GM12874 (cell line): ENCODE measurements at regions not wholly inside any gene's neighbourhood (a gene's known extent, or its start where the extent isn't known, plus 50 kb on each side); places are given as distances from the start of the nearest gene placed in this dataset.

Experiments
- TF ChIP-seq, protein P1 (sequence below): IDR thresholded peaks from 2 replicates; pipeline ENCODE4 v1.5.1; 2011; ENCODE audit warnings: low read depth, mild to moderate bottlenecking, control low read depth, low read length, moderate library complexity; ENCODE audit not compliant: insufficient read depth

DNA sequence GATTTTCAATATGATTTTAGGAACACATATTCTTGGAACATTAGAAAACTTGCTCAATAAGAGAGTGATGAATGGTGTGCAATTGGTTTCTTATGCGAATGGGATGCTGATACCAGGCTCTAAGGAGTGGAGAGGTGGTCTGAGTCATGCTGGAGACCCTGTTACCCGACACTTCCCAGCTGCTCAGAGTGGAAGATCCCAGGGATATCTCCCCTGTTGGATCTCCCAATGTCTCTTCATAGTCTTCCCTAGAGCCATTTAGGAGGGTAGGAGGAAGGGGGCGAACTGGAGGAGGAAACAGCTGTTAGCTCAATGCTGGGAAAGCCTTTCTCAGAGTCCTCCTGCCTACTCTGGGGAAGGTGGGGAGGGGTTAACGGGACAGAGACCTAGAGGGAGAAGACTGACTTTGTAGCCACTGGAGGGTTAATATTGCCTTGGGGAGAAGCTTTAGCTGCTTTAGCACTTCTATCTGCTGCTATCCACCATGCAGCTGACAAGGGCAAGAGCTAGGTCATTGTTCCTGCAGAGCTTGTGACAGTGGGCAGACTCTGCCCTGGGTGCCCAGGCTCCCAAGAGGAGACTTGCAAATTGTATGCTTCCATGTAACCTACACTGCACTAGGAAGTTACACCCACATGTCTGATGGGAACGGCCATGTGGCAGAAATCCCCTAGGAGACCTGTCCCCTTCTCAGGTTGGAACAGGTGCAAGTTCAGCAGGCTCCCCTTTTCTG is 301.0 kb downstream of the GADD45G start:
- TF ChIP-seq, protein P1, sequence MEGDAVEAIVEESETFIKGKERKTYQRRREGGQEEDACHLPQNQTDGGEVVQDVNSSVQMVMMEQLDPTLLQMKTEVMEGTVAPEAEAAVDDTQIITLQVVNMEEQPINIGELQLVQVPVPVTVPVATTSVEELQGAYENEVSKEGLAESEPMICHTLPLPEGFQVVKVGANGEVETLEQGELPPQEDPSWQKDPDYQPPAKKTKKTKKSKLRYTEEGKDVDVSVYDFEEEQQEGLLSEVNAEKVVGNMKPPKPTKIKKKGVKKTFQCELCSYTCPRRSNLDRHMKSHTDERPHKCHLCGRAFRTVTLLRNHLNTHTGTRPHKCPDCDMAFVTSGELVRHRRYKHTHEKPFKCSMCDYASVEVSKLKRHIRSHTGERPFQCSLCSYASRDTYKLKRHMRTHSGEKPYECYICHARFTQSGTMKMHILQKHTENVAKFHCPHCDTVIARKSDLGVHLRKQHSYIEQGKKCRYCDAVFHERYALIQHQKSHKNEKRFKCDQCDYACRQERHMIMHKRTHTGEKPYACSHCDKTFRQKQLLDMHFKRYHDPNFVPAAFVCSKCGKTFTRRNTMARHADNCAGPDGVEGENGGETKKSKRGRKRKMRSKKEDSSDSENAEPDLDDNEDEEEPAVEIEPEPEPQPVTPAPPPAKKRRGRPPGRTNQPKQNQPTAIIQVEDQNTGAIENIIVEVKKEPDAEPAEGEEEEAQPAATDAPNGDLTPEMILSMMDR = no peak

DNA sequence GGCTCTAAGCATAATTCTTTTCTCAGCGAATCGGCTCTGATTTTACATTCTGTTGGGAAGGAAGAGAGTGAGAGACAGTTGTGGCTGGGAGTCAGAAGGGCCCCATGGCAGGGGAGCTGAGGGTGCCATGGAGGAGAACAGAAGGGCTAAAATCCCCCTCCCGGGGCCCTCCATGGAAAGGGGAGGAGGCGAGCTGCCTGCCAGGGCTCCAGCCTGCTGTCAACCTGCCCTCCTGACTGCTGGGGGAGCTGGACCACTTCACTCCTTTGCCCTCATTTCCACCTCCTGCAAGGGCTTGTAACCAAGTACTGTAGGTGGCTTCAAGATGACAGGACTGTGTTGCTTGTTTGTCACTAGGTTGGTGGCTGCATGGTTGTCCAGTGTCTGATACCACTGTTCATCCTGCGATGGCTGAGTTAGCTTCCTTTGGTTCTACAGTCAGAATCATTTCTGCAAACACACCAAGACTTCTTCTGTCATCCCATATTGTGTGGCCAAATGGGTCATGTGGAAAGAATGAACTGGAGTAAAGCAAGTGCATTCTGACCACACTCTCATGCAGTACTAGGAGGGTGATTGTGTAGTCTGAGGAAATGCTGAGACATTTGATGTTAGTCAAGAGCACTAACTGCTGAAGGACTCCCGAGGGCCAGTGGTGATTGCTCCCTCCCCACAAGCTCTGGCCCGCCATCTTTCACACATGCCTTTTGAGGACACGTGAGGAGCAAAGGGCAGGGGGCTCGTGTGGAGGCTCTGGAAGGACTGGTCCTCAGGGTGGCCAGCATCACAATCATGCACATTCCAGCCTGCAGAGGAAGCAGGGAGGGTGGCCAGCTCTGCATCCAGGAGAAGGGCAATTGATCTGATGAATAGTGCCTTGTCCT is 307.2 kb downstream of the GADD45G start:
- TF ChIP-seq, protein P1 = no peak

DNA sequence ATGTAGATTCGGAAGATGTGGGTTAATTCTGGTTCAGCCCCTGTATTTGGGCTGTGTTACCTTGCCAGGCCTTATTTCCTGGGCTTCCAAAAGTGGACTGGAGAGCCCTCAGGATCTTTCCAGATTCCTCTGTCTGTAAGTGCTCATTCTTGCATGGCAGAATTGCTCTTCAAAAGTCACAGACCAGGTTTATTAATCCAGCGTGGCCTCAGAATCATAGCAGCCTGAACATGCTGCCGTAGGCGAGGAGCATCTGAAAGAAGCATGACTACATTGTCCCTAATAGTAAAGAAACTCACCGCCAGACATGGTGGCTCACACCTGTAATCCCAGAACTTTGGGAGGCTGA is 307.8 kb downstream of the GADD45G start:
- TF ChIP-seq, protein P1 = no peak

DNA sequence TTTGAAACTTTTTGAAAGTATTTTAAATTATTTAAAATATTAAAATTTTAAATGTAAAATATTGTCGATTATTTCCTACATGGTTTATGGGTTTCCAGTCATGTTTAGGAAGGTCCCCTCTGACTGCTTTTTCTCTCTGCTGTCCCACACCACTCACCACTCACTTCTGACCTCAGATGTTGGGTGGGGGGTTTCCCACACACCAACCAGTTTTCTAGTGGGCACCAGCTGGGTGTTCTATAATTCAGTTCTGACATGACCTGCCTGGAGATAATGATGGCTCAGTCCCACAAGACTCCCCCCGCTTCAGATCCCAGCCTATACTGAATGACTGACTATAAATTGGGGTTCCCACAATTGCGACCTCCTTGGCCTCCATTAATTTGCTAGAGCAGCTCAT is 310.4 kb downstream of the GADD45G start:
- TF ChIP-seq, protein P1 = no peak

DNA sequence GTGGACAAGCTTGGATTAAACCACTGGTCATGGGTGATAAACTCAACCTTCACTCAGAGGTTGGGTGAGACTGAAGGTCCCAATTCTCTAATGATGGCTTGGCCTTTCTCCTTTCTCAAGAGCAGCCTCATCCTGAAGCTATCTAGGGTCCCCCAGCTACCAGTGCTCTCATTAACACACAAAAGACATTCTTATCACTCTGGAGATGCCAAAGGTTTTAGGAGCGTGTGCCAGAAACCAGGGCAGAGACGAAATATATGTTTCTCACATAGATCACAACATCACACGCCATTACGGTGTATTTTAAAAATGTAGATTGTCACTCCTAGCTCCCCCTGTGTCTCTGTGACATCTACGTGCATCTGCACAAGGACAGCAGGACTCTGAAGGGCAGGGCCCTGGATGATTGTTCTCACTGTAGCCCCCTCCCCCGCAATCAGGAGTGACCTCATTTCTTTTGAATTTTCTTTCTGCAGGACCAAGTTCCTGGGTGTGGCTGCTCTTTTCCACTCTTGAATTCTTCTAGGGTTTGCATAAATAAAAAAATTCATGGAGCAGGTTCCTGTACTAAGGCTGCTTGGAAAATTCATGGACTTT is 311.3 kb downstream of the GADD45G start:
- TF ChIP-seq, protein P1 = no peak

DNA sequence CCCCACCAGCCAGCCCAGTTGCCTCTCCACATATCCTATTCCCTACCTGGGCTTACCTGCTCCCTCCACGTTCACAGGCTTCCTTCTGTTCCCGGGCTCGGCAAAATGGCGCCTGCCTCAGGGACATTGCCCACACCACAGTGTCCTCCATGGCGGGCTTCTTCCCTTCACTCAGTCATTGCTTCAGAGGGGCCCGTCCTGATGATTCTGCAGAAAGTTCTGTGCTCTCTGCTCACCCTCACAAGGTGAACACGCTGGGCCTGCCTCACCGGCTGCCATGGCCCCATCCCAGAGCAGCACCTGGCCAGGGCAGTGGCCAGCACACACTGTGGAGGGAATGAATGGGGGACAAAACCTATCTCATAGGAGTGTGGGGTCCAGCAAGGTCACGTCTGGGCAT is 313.0 kb downstream of the GADD45G start:
- TF ChIP-seq, protein P1 = no peak

DNA sequence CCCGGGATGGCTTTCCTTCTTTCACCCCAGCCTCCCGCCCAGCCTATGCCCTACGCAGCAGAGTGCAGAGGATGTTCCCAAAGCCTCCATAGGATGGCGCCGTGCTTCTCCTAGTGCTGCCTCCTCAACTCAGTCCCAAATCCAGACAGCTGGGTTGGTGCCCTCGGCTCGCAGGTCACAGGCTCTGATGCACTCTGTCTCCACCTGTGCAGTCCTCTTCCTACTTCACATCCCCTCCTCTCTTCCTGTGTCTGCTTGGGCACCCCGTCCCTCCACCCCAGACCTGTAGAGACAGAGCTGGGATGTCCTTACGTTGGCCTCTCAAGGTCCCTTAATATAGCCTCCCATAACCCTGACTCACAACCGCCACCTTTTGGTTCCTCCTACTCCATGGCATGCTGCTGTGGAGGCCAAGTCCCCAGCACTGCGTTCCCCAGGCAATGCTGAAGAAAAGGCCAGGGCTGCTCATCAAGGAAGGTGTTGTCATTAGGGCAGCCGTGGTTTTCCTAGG is 314.4 kb downstream of the GADD45G start:
- TF ChIP-seq, protein P1 = peak; percentile 43; the same call in 1 of the 2 replicates
